ENCODE measurements at regions not wholly inside any gene's neighbourhood (a gene's known extent, or its start where the extent isn't known, plus 50 kb on each side); places are given as distances from the start of the nearest gene placed in this dataset.

DNA sequence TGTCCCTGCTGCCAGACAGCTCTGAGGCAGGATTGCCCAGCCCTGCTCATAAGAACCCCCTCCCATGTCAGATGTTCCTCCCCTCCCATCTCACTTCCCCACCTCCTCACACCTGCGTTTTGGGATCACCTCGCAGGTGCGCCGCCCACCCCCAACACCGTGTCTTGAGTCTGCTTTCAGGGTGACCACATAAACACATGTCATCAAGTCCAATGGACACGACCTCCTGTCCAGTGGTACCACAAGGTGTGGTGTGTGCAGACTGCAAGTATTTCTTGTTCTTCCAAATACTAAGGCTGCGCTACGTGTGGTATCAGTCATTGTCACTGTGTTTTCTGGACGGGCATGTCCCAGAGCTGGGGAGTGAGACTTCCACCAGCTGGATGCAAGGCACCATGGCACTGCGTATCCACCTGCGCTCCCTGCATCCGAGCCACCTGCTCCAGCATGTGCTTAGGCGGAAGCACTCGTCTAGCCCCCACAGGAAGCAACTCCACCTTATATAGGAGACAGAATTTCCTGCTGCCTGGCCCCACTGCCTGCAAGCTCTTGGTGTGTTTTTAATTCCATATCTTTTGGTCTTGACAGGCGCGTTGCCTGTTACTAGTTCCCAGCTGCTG is 119.7 kb upstream of the NXT1 start:
- TF ChIP-seq, protein P1, sequence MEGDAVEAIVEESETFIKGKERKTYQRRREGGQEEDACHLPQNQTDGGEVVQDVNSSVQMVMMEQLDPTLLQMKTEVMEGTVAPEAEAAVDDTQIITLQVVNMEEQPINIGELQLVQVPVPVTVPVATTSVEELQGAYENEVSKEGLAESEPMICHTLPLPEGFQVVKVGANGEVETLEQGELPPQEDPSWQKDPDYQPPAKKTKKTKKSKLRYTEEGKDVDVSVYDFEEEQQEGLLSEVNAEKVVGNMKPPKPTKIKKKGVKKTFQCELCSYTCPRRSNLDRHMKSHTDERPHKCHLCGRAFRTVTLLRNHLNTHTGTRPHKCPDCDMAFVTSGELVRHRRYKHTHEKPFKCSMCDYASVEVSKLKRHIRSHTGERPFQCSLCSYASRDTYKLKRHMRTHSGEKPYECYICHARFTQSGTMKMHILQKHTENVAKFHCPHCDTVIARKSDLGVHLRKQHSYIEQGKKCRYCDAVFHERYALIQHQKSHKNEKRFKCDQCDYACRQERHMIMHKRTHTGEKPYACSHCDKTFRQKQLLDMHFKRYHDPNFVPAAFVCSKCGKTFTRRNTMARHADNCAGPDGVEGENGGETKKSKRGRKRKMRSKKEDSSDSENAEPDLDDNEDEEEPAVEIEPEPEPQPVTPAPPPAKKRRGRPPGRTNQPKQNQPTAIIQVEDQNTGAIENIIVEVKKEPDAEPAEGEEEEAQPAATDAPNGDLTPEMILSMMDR (IDR thresholded peaks at IDR 0.05), result no peak
- no peak for TF ChIP-seq POLR2A (IDR thresholded peaks at IDR 0.05)
- TF ChIP-seq POLR2AphosphoS5 (IDR thresholded peaks at IDR 0.05), result no peak
